GM19397 (cell line): ENCODE measurements at regions not wholly inside any gene's neighbourhood (a gene's known extent, or its start where the extent isn't known, plus 50 kb on each side); places are given as distances from the start of the nearest gene placed in this dataset.

Experiments
- ATAC-seq: cut with Tn5 transposase; IDR thresholded peaks from one replicate; pipeline ENCODE4 v1.9.1; 2021; ENCODE audit warnings: mild to moderate bottlenecking, moderate library complexity; ENCODE audit not compliant: unreplicated experiment

DNA sequence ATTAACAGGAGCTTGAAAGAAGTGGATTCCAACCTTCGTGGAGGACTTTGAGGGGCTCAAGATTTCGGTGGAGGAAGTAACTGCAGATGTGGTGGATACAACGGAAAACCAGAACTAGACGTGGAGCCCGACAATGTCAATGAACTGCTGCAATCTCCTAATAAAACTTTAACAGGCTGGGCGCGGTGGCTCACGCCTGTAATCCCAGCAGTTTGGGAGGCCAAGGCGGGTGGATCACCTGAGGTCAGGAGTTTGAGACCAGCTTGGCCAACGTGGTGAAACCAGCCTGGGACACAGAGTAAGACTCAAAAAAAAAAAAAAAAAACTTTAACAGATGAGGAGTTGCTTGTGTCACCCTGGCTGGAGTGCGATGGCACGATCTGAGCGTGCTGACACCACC is 477.8 kb upstream of the MKI67 start:
- no peak for ATAC-seq

DNA sequence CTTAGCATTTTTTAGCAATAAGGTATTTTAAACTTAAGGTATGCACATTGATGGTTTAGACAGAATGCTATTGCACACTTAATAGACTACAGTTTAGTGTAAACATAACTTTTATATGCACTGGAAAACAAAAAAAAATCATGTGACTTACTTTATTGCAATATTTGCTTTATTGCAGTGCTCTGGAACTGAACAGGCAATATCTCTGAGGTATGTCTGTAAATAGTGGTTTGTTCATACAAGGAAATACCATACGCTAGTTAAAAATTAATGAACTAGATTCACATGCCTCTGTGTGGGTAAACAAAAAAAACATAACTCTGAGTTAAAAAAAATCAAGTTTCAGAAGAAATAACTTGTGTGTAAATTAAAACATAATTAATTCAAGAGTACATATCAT is 479.0 kb upstream of the MKI67 start:
- no peak for ATAC-seq

DNA sequence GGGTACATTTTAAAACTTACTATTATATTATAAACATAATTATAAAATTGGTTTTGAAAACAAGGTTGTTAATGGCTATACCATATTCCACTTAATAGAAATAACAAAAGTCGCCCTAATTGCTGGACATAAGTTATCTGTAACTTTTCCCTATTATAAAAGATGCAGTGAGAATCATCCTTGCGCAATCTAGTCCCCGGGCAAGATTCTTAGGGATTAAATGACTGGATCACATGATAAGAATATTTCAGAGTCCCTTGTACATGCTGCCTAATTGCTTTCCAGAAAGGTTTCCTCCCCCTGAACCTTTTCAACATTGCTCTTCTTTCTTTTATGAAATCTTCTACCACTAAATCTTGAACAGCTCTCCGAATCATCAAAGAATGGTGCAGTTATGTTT is 479.8 kb upstream of the MKI67 start:
- ATAC-seq = no peak

DNA sequence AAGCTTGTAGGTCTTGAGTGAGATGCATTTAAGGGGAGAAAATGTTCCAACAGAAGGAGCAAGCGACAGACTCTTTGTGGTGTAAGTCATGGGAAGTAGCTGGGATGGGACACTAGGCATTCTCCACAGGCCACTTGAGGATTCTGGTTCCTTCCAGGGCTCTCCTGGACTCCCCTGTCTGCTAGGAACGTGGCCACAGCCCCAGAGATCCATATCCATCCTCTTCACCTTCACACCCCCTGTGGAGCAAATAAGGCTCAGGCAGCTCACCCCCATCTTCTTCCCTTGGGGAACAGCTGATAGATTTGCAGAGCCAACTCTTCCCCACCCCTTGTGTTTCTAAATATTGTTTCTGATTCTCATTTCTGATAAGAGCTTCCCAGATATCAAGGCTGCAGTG is 482.6 kb upstream of the MKI67 start:
- no peak for ATAC-seq

- no peak for ATAC-seq
Observed at GRCh38 chr10:128609460-128609859, 483.2 kb upstream of the MKI67 start.

- ATAC-seq = no peak
Observed at GRCh38 chr10:128610113-128610512, 483.9 kb upstream of the MKI67 start.

GRCh38 chr10:128612195-128612594 is 486.0 kb upstream of the MKI67 start:
- no peak for ATAC-seq

GRCh38 chr10:128612631-128613030 is 486.4 kb upstream of the MKI67 start:
- ATAC-seq = no peak

GRCh38 chr10:128614016-128614605 is 487.9 kb upstream of the MKI67 start:
- ATAC-seq = no peak

DNA sequence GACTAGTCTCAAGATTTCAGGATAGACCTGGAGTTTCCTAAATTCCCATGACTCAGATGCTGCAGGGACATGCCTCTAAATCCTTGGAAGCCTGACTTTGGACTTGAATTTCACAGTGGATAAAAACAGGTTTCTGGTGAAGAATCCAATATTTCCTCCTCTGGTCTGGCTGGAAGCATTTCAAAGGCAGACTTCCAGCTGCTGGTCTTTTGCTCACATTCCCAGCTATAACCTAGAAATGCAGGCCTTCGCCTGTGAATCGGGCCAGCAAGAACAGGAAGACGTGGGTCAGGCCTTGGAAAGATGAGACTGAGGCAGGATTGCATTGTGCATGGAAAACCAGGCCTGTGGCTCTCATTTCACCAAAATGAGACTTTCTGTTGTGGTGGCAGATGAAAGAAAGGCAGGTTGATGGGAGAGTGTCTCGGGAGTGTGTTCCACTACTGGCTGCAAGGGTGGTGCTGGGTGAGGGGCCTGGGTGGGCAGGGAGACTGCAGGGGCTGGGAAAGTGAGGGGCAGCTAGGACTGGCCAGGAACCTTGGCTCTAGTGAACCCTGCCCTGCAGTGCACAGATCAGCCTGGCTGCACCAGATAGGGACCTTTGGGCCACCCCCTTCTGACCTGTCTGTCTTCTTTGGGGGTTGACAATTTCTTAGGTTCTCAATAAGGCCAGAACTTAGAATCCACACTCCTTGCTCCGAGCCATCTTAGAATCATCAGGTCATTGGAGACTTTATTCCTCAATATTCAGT is 488.8 kb upstream of the MKI67 start:
- ATAC-seq = no peak

DNA sequence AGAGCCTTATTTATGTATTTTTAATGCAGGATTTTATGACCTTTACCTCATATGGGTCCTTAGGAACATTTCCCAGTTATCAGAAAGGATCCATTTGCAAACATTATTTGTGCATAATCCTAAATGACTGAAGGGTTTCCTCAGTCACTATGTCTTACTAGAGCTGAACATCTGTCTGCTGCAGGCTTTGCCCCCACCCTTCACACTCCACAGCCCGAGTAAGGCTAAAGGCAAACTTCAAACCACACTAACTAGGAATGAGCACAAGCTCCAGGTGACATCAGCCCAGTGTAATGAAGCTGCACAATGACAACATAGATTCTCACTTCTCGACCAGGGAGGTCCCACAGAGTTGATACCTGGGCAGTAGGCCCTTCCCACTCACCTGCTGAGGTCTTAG is 491.3 kb upstream of the MKI67 start:
- no peak for ATAC-seq

- no peak for ATAC-seq
Observed at GRCh38 chr10:128622706-128623105, 496.5 kb upstream of the MKI67 start.

DNA sequence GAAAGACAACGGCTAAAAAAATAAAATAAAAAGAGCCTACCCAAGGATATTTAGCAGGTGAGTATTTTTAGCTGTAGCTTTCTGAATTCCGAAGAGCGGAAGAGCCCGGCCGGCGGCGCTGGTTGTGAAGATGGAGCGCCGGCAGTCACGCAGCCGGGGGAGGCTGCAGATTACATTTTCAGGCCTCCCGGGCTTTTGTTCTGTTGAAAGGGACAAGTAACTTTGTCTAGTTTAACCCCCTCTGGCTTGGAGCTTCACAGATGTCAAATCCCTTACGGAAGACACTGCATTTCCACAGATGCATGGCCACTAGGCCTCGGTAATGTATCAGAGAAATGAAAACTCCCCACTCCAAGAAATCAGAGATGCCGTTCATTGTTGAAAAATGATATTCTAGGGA is 497.6 kb upstream of the MKI67 start:
- no peak for ATAC-seq

GRCh38 chr10:128624656-128625530 is 498.7 kb upstream of the MKI67 start:
- ATAC-seq = no peak

DNA sequence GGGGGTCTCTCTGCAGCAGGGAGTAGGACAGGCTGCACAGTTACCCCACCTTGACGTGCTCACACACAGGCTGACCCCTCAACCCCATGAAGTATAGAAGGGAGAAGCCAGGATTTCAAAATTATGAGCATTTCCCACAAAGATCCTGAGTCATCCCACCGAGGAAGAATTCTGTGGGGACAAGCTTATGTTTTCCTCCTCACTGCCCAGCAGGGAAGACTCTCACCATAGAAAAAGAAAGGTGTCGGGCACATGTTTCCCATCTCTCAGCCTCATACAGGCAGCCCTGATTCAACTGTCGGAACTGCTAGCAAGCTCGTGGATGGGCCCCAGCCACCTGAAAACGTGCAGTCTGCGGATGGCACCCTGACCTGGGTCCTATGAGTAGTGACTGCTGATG is 499.7 kb upstream of the MKI67 start:
- no peak for ATAC-seq

- no peak for ATAC-seq
Observed at GRCh38 chr10:128626397-128627000, 500.3 kb upstream of the MKI67 start.

GRCh38 chr10:128627811-128628210 is 501.6 kb upstream of the MKI67 start:
- no peak for ATAC-seq

DNA sequence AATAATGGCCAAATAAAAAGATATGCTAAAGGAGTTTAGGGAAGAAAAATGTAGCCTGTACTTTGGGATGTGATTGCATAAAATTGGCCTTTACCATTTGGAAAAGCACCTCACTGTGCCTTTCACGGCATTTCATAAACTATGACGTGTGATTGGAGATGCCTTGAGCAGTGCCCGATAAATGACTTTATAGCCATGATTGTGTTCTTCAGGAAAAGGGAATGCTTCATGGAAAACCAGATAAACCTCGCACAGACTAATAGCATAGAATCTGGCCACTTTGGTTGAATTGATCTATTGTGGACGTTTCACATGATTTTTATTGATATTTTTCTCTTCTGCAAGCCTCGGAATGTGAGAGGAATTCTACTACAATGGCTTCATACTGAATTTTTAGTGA is 502.0 kb upstream of the MKI67 start:
- ATAC-seq = no peak

- no peak for ATAC-seq
Observed at GRCh38 chr10:128629111-128630096, 503.2 kb upstream of the MKI67 start.

- ATAC-seq = no peak
Observed at GRCh38 chr10:128630787-128631252, 504.6 kb upstream of the MKI67 start.
